NCI-H146 treated with DMSO at 0.1 percent for 48 hours (cell line): ENCODE measurements at regions not wholly inside any gene's neighbourhood (a gene's known extent, or its start where the extent isn't known, plus 50 kb on each side); places are given as distances from the start of the nearest gene placed in this dataset.

ENCODE experiments used
- DNase-seq: peaks from one replicate; lab custom pipeline; 2025; ENCODE audit not compliant: unreplicated experiment; lab: John Stamatoyannopoulos, UW

DNA sequence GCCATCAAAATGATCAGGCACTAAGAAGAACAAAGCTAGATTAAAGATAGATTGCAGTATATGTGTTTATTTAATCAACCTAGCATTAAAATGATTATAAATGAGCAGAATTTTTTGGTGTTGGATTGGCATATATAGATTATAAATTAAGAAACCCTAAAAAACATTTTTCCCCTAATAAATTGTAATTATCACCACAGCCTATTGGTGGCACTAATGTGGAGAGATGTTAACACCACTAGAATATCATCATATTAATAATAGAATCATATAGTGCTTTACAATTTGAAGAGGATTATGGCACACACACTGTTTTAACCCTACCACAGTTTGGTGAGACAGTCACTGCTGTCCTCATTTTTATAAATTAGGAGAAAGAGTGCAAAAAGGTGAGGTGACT, 112.4 kb upstream of the RND3 start:
- no peak for DNase-seq

DNA sequence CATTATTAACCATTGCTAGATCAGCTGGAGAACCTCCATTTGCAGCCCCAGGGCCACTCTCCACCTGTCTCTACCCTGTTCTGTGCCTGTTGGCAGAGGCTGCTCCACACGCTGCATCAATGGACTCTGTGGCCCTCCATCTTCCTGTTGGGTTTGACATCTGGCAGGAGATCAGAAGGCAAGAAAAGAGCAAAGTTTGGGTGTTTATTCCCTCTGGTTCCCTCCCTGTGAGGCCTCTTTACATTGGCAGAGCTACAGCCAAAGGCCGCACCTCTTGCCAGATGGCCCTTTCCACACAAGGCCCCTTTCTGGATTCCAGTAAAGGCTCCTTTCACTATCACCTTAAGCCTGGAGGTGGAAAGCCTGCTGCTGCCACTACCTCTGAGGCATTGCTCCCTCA, 110.9 kb upstream of the RND3 start:
- no peak for DNase-seq

DNA sequence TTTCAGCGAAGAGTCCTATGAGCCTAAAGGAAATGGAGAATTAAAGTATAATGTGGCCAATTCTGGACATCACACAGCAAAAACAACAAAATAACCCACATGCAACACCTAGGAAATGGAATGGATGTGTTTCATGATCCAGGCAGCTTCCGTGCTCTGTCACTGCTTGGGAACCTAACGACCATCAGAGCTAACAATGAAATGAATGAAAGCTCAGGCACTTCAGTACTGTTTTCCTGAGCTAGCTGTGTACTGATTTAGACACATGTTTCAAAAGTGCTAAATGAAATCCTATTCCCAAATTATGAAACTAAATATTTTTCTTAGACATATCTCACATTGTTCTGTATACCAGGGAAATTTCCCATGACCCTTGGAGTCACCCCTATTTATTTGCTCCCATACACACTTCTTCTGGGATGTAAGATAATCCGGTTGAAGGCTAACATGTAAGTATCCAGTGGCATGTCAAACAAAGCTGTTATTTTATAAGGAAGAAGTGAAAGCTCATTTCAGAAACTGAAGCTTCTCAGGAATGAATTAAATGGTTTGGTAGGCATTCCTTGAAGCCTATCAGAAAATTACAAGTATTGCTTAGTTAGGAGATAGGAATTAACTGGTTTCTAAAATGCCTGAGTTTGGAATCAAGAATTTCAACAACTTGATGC, 108.5 kb upstream of the RND3 start:
- no peak for DNase-seq

DNA sequence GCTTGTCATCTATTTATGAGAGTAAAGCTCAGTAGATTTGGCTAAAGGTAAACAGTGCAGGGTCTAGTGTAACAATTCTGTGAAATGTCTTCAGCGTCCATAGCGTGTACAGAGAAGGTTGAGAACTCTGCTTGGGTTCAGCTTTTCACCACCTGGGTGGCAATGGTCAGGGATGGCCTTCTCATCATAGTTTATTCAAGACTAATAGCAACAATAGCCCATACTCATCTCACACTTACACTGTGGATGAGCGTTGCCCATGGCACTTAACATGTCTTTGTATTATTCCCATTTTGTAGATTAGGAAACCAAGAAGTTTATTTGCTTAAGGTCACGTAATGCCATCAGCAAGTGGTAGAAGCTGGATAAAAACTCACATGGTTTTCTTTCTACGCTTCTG, 106.8 kb upstream of the RND3 start:
- DNase-seq, result no peak

DNA sequence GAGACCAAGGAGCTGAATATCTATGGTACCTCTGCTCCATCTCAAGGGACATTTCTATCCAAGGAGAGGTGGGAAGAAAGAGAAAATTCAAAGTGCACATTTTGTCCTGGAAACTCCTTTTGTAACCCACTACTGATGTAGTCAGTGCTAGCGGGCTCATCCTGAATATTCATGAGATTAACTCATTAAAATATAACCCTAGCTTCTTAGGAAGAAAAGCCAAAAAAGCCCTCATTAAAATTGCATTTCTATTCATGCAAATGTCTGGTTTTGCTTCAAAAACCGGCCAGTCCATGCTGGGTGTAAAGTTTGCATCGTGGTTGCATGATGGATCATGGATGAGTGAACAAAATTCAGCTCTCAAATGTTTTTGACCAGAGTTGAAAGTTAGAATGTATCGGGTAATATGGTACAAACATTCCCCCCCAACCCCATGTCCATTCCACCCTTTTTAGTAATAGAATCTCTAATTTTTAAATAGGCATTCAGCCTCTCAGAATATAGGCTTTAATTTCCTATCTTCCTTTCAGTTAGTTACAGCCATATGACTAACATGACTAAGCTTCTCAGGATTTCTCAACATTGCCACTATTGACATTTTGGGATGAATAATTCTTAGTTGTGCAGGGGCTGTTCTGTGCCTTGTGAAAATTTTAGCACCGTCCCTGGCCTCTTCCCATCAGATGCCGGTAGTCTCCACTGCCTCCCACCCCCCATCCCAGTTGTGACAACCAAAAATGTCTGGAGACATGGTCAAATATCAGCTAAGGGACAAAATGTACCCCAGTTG, 104.2 kb upstream of the RND3 start:
- DNase-seq, result no peak

DNA sequence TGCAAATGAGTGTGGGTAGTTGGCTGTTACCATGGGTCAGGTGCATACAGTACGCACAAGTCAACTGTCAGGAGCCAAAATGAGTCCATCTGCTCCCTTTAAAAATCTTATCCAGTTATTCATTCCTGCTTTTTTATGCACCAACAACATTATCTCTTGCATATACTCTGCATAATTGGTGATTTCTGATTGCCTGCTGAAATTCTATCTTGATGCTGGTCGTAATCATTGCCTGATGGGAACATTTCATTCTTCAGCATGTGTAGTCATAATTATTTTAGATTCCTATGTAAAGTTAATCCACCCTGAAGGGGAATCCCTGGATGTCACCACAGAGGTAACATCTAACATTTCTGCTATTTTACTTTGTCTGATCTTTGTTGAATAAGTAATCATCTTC, 102.2 kb upstream of the RND3 start:
- DNase-seq, result no peak

DNA sequence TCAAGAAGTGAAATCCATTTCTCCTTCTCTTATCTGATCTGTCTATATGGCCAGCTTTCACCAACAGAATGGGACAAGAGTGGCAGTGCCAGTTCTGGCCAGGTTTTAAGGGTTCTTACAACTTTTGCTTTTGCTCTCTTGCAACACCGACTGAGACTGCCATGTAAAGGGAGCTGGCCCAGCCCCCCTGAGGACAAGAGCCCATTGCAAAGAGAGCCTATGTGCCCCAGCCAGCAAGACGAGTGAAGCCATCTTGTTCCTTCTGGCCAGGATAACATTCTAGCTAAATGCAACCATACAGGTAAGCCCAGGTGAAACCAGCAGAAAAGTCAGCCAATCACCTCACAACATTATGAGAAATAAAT, 101.0 kb upstream of the RND3 start:
- DNase-seq, result no peak

DNA sequence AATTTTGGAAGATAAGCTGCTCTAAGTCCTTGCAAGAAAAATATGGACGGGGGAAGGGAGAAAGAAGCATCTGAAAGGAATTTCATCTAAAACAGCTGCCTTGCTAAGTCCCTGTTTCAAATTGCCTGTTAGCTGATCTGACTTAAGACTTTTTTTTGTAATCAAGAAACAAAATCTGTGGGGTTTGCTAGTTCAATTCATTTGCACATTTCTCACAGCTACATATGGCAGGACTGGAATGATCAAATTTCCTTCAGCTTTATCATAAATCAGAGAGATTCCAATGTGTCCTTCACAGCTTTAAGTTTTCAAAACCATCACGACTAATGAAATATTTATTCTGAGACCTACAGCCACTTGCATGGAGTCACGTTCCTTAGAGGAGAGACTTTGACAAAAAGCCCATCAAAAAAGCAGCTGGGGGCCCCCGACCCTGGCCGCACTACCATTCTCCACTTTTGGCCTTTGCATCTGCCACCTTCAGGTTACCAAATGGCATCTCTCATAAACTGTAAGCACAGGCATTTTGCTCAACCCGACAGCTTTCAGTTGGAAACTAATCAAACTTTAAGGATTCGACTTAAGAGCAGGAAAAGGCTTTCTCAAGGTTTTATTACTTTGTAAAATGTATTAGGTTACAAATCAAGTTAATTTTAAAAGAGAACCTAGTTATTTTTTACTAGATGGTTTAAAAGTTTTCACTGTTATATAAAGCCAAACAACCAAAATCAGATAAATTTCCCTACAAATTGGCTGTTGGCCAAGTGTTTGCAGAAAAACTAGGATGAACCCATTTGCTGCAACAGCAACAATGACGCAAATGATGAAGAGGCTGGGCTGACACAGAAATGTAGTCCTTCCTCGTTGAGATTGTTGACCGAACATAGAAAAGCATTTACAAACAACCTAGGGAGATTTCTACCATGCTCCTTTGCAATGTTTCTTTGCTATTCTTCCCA, 100.4 kb upstream of the RND3 start:
- DNase-seq, result no peak

DNA sequence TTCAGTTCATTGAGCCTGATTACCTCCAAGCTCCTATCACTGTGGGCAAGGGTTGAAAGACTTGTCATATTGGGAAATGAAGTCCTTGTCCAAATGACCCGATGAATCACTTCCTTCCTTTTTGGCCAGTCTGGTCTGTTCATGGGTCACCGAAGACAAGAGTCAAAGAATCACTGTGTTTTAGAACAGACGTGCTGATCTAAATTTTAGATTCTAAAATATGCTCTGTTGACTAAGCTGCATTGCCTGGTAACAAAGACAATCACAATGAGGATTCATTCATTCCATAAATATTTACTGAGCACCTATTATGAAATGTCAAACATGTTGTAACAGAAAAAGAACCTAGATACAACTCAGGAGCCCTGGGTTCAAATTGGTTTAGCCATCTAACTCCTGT, 99.4 kb upstream of the RND3 start:
- DNase-seq, result no peak

DNA sequence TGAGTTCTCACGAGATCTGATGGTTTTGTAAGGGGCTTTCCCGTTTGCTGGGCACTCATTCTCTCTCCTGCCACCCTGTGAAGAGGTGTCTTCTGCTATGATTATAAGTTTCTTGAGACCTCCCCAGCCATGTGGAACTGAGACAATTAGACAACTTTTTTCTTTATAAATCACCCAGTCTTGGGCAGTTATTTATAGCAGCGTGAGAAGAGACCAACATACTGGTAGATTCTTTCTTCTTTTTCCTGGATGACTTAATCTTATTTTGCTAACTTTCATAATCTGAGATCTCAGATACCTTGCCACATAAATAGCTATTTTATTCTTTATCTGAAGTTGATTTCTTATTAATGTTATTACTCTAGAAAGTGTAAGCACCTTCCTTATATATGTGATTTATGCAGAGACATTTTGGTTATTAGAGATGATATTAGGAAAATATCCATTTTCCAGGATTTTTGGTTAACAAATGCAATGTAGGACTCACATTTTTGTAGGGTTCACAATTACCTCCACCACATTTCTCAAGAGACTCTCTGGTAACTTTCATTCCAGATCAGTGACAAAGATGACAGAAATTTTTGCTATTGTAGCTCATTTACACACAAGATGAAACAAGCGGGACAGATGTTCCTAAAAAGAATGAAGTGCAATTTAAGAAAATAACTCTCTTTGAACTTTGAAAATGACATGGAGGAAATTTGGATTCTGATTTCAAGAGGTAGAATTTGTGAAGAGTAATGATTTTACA, 97.9 kb upstream of the RND3 start:
- no peak for DNase-seq

DNA sequence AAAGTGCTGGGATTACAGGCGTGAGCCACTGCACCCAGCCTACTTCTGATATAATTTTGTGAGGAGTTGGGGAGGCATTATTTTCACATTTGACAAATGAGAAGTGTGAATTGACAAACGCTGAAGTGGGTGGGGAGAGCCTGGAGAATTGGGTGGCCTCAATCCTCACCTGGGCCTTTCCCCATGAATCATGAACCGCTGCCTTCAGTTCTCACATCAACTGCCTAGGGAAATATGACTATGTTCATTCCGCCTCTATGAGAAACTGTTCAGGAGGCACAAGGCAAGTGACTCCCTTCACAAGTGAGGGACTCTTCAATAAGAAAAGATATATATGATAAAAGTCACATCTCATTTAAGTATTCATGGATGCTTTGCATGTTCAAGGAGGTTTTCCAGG, 96.6 kb upstream of the RND3 start:
- no peak for DNase-seq

DNA sequence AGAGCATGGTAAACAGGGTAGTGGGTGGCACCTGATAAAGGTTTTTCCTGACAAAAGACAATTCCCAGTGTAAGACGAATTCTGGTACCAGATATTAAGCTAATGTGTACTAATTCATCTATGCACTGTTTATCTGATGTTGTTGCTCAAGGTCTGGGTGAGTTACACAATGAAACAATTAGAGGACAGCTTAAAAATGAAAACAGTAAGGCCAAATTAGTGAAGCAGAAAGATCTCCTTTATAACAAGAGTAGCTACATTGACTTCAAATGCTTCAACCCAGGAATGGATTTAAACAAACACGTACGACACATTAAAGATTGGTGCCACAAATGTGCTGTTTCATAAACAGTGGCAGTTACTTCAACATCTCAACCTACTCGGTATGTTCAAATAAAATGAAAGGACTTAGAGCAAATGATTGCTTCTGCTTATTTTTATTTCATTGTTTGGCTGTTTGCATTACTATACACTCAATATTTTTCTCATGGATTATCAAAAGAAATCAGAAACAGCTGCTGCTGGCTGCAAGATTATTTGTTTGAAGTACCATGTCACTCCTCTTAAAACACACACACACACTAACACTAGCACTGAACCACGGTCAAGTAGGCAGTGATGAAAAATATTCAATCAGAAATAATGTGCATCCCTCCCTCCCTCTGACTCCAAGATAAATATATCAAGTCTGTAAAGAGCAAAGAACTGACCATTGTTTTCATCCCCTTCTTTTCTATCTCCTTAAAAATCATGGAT, 94.4 kb upstream of the RND3 start:
- no peak for DNase-seq

DNA sequence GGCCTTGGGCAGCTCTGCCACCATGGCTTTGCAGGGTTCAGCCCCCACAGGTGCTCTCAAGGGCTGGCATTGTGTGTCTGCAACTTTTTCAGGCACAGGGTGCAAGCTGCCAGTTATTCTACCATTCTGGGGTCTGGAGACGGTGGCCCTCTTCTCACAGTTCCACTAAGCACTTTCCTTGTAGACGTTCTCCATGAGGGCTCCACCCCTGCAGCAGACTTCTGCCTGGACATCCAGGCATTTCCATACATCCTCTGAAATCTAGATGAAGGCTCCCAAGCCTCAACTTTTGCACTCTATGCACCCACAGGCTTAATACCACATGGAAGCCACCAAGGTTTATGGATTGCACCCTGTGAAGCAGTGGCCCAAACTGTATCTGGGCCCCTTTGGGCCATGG, 91.0 kb upstream of the RND3 start:
- no peak for DNase-seq

DNA sequence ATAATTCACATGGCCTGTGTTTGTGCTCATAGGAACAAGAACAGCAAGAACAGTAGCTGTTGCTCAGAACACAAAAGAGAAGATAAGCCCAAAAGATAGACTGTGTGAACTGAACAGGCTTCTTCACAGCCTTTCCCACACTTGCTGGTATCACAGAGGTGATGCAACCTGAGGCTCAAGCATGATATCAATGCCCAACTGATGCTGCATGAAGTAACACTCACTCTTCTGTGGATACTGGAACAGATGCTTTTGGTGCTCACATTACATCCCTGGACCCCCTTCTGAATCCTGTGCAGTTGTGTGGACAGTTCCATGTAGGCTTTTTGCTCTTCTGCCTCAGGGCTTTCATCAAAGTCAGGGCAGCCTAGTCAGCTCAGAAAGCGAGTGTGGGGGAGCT, 88.4 kb upstream of the RND3 start:
- DNase-seq, result no peak

DNA sequence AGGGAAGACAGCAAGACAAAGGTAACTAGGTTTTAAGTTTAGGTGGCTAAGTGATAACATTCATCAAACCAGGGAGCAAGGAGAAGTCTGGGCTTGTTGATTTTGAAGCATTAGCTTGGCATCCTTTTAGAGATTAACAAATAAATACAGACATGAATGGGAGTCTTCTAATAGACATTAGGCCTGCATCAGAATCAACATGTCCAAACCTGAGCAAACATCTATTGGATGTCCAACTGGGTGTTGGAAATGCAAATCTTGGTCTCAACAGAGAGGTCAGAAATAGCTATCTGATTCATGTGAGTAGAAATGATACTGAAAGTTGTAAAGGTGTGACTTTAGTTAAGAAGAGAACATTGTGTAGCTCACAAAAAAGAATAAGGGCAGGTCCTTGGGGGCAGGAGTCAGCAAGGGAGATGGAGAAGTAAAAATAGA, 85.5 kb upstream of the RND3 start:
- no peak for DNase-seq

DNA sequence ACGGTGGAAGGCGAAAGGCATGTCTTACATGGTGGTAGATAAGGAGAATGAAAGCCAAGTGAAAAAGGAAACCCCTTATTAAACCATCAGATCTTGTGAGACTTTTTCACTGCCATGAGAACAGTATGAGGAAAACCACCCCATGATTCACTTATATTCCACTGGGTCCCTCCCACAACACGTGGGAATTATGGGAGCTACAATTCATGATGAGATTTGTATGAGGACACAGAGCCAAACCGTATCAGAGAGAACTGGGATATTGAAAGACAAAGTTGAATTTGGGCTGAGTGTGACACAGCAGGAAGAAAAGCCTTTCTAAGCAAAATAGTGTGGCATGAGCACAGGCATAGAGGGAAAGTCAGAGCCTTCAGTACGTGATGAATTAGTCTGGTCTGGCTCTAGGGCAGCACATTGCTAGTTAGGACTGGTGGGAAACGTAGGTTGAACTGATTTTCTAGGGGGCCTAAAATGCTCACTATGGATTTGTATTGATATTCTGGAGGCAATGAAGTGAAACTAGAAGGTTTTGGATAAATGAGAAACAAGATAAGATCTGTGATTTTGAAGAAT, 84.8 kb upstream of the RND3 start:
- DNase-seq, result no peak

DNA sequence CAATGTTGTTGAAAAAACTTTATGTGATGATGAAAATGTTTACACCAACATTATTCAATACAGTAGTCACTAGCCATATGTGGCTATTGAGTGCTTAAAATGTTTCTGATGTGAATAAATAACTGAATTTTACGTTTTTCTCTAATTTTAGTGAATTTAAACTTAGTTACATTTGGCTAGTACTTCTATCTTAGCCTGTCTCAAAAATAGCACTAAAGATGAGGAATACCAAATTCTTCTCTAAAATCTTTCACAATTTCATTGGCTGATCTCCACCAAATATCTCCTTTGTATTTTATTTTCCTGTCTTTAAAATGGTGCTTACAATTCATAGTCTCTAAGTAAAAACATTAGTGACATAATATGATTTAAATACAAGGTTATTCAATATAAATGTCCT, 83.7 kb upstream of the RND3 start:
- DNase-seq, result no peak

DNA sequence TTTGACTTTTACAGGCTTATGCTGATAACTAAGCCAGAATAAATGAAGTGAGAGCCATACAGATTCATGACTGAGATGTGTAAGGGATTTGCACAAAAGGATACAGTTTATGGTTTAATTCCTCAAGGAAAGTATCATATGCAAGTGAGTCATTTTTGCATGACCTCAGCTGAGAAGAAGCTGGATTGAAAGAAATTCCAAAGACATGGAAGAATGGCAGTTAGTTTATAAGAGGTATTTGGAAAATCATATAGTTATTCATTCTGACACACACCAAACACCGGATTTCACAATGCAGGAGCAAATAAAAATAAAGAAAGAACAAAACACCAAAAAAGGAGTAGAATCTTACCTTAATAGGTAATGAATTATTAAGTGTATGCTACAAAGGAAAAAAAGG, 83.2 kb upstream of the RND3 start:
- no peak for DNase-seq

DNA sequence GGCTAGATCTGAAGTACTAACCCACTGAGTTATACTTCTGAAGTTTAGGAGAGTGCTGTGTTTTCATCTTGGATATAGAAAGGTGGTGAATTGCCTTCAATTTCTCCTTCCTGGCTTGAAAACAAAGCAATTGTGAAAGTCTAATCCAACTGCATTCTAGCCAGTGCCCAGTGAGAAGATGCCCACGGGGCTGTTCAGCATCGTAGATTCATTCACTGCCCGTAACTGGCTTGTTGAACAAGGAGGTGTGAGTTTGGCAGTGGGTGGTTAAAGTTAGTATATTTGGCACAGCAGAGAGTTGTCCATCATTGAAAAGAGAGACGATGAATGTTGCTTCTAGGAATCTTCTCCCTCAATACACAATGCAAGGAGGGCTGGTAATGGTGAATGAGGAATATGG, 82.3 kb upstream of the RND3 start:
- DNase-seq, result no peak

DNA sequence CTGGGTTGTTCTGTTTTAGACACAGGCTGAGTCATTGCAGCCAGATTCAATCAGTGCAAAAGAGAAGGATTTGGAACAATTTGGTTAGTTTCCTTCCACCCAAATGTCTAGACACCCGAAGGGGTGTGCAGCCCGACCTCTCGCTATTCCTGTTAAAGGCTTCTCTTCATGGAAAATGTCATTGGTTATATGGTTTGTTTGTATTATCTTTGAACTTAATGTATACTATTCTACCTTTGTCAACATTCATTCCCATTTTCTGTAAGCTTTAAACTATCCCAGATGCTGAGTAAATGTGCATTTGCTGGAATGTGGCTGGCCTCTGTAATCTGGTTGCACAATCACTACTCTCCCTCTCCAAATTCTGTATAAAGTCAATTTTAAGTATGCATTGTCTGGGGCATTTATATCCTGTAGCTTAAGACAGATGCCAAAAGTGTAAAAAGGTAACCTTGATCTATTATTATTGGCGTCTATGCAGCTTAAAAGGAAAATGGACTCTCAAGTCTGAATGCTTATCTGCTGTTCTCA, 80.4 kb upstream of the RND3 start:
- DNase-seq, result no peak
